ENCODE measurements at regions not wholly inside any gene's neighbourhood (a gene's known extent, or its start where the extent isn't known, plus 50 kb on each side); places are given as distances from the start of the nearest gene placed in this dataset.

GRCh38 chr13:22707946-22708345 is 472.8 kb upstream of the SGCG start:
- no peak overlapping the region for H3K27ac ChIP-seq (ENCODE audit: control insufficient read depth, insufficient read depth, low read length)
- no peak overlapping the region for H3K4me2 ChIP-seq (ENCODE audit: control insufficient read depth, extremely low read depth, insufficient read depth, low read depth, low read length)
- no peak overlapping the region for H3K4me3 ChIP-seq (ENCODE audit: control insufficient read depth in 2 of 3, extremely low read depth in 1 of 3, insufficient read depth in 2 of 3, low read depth in 1 of 3, low read length in 3 of 3)
- H3K9me1 ChIP-seq (ENCODE audit: control insufficient read depth, extremely low read depth, insufficient read depth, low read length): no peaks in the 10 kb centered on the region
- no peak overlapping the region for H3K9ac ChIP-seq (ENCODE audit: control insufficient read depth, extremely low read depth, insufficient read depth, low read length)
- peaks cover 9% of the 10 kb centered on the region for H3K9me3 ChIP-seq (ENCODE audit: control insufficient read depth, low read depth, low read length)
- H3K79me2 ChIP-seq (ENCODE audit: control insufficient read depth, insufficient read depth, low read length): no peaks in the 10 kb centered on the region
- H3K27me3 ChIP-seq (ENCODE audit: control insufficient read depth, extremely low read depth, insufficient read depth, low read length): no peaks in the 10 kb centered on the region
- H4K20me1 ChIP-seq (ENCODE audit: control insufficient read depth, extremely low read depth, insufficient read depth, low read length): no peaks in the 10 kb centered on the region
- DNase-seq (ENCODE audit: low read depth, low spot score) (no peak), FAIRE-seq (no peak)
- H2AFZ ChIP-seq (ENCODE audit: control insufficient read depth, low read length): no peak overlapping the region
- dilution Hi-C loops (cut with MboI; ENCODE audit: extremely low pct_ligation_motif_present, low sequenced_read_pairs): no loop called here
- H3K36me3 ChIP-seq (ENCODE audit: control insufficient read depth in 2 of 2, extremely low read depth in 1 of 2, insufficient read depth in 2 of 2, low read length in 2 of 2): no peaks in the 10 kb centered on the region
- H3K4me1 ChIP-seq (ENCODE audit: control insufficient read depth, extremely low read depth, insufficient read depth, low read length): no peaks in the 10 kb centered on the region
- TF ChIP-seq CTCF (optimal IDR thresholded peaks at IDR 0.05 in 1 of 3, IDR thresholded peaks at IDR 0.05 in 1 of 3, conservative IDR thresholded peaks at IDR 0.05 in 1 of 3; ENCODE audit: extremely low read depth in 1 of 3, insufficient read depth in 2 of 3, low read length in 3 of 3) (no peak), EZH2 (IDR thresholded peaks at IDR 0.05; ENCODE audit: low read length) (no peak)

DNA sequence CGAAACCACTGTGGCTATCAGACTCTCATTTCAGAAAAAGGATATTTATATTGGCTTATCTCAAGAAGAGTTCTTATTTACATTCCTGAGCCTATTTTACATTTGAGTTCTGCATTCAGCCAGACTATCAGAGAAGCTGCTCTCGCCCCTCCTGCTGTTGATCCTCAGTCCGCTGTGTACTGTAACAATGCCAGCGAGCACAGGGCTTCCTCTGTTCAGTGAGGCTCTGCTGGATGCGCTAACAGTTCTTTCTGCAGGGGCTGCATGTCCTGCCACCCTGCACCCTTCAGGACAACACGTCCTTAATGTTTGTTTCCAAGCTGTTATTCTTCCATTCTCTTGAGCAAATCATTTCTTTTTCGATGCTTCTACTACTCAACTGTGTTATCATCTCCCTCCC is 463.7 kb upstream of the SGCG start:
- H3K4me3 ChIP-seq (ENCODE audit: control insufficient read depth in 2 of 3, extremely low read depth in 1 of 3, insufficient read depth in 2 of 3, low read depth in 1 of 3, low read length in 3 of 3): no peak overlapping the region
- no peak overlapping the region for H2AFZ ChIP-seq (ENCODE audit: control insufficient read depth, low read length)
- H4K20me1 ChIP-seq (ENCODE audit: control insufficient read depth, extremely low read depth, insufficient read depth, low read length): no peaks in the 10 kb centered on the region
- DNase-seq (ENCODE audit: low read depth, low spot score) (no peak), FAIRE-seq (no peak)
- H3K27me3 ChIP-seq (ENCODE audit: control insufficient read depth, extremely low read depth, insufficient read depth, low read length): no peaks in the 10 kb centered on the region
- H3K9me3 ChIP-seq (ENCODE audit: control insufficient read depth, low read depth, low read length): peaks cover 2% of the 10 kb centered on the region
- H3K4me1 ChIP-seq (ENCODE audit: control insufficient read depth, extremely low read depth, insufficient read depth, low read length): no peaks in the 10 kb centered on the region
- no peak overlapping the region for H3K9ac ChIP-seq (ENCODE audit: control insufficient read depth, extremely low read depth, insufficient read depth, low read length)
- no peak overlapping the region for H3K27ac ChIP-seq (ENCODE audit: control insufficient read depth, insufficient read depth, low read length)
- no peaks in the 10 kb centered on the region for H3K9me1 ChIP-seq (ENCODE audit: control insufficient read depth, extremely low read depth, insufficient read depth, low read length)
- no peak for TF ChIP-seq CTCF (optimal IDR thresholded peaks at IDR 0.05 in 1 of 3, IDR thresholded peaks at IDR 0.05 in 1 of 3, conservative IDR thresholded peaks at IDR 0.05 in 1 of 3; ENCODE audit: extremely low read depth in 1 of 3, insufficient read depth in 2 of 3, low read length in 3 of 3)
- TF ChIP-seq EZH2 (IDR thresholded peaks at IDR 0.05; ENCODE audit: low read length): no peak
- dilution Hi-C loops (cut with MboI; ENCODE audit: extremely low pct_ligation_motif_present, low sequenced_read_pairs): no loop called here
- H3K36me3 ChIP-seq (ENCODE audit: control insufficient read depth in 2 of 2, extremely low read depth in 1 of 2, insufficient read depth in 2 of 2, low read length in 2 of 2): no peaks in the 10 kb centered on the region
- H3K79me2 ChIP-seq (ENCODE audit: control insufficient read depth, insufficient read depth, low read length): no peaks in the 10 kb centered on the region
- H3K4me2 ChIP-seq (ENCODE audit: control insufficient read depth, extremely low read depth, insufficient read depth, low read depth, low read length): no peak overlapping the region

Measured in keratinocyte (primary cell).